Smooth muscle cell (in vitro differentiated cells): ENCODE measurements at regions not wholly inside any gene's neighbourhood (a gene's known extent, or its start where the extent isn't known, plus 50 kb on each side); places are given as distances from the start of the nearest gene placed in this dataset.

Source experiments
- DNase-seq: peaks from one replicate; lab custom pipeline; 2025; ENCODE audit not compliant: unreplicated experiment; lab: John Stamatoyannopoulos, UW
- H2AFZ ChIP-seq: fragments of 200-600 bp; sonication (generic); 2 replicates; pipeline ENCODE4 v1.6.0; 2016; ENCODE audit warnings: antibody characterized with exemption, low read depth, mild to moderate bottlenecking
- H3F3A ChIP-seq: fragments of 200-600 bp; sonication (generic); 2 replicates; pipeline ENCODE4 v1.6.0; 2017; ENCODE audit warnings: antibody characterized with exemption, low read depth
- H3K27ac ChIP-seq: fragments of 200-600 bp; sonication (generic); 2 replicates; pipeline ENCODE4 v1.5.1; 2016; ENCODE audit warnings: low read depth, mild to moderate bottlenecking
- H3K27me3 ChIP-seq: fragments of 200-600 bp; sonication (generic); 2 replicates; pipeline ENCODE4 v1.6.1; 2016; ENCODE audit warnings: low read depth, mild to moderate bottlenecking
- H3K36me3 ChIP-seq: fragments of 200-600 bp; sonication (generic); 2 replicates; pipeline ENCODE4 v1.5.1; 2016; ENCODE audit warnings: low read depth
- H3K4me1 ChIP-seq: fragments of 200-600 bp; sonication (generic); 2 replicates; pipeline ENCODE4 v1.5.1; 2016; ENCODE audit warnings: low read depth
- H3K4me2 ChIP-seq: fragments of 200-600 bp; sonication (generic); 2 replicates; pipeline ENCODE4 v1.6.0; 2016; ENCODE audit warnings: mild to moderate bottlenecking
- H3K4me3 ChIP-seq: fragments of 200-600 bp; sonication (generic); 2 replicates; pipeline ENCODE4 v1.5.1; 2016; ENCODE audit warnings: mild to moderate bottlenecking
- H3K79me2 ChIP-seq: fragments of 200-600 bp; sonication (generic); 2 replicates; pipeline ENCODE4 v1.6.0; 2016; ENCODE audit warnings: low read depth, mild to moderate bottlenecking
- H3K9ac ChIP-seq: fragments of 200-600 bp; sonication (generic); 2 replicates; pipeline ENCODE4 v1.6.0; 2016; ENCODE audit warnings: low read depth
- H3K9me3 ChIP-seq: fragments of 200-600 bp; sonication (generic); replicated peaks from 2 replicates; pipeline ENCODE4 v1.5.1; 2016; ENCODE audit warnings: low read depth
- H4K20me1 ChIP-seq: fragments of 200-600 bp; sonication (generic); 2 replicates; pipeline ENCODE4 v1.6.0; 2016; ENCODE audit warnings: low read depth
- whole genome bisulfite sequencing: methylation state at CpG from one replicate; pipeline ENCODE4 v1.1.7; 2016; ENCODE audit warnings: low lambda C conversion rate; 5-methylcytosine and 5-hydroxymethylcytosine counted together
- TF ChIP-seq, protein P1 (sequence below): fragments of 200-600 bp; sonication (generic); IDR thresholded peaks from 2 replicates; pipeline ENCODE4 v1.5.1; 2017; ENCODE audit warnings: borderline replicate concordance, mild to moderate bottlenecking, antibody characterized with exemption; ENCODE audit not compliant: insufficient read depth, poor library complexity, severe bottlenecking

DNA sequence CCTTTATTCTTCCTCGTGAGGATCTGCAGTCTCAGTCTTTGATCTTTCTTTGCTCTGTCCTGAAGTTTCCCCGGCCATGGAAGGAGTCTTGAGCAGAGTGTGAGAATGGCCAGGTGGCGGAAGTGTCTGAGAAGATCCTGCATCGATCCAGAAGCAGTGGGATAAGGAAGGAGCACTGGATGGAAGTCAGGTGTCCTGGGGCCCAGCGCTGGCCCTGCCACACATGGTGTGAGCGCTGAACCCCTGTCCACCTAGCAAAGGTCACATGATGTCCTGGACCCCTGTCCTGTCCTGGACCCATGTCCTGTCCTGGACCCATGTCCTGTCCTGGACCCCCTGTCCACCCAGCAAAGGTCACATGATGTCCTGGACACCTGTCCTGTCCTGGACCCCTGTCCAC lies 111.8 kb upstream of the MED13L start:
- H3K36me3 ChIP-seq, result no peaks in the 10 kb centered on the region
- H3K4me1 ChIP-seq, result peaks cover 4% of the 10 kb centered on the region
- H3K27me3 ChIP-seq, result no peaks in the 10 kb centered on the region
- H3K9ac ChIP-seq, result no peak overlapping the region
- 93% methylated on average over 6 of the region's 6 CpGs for WGBS
- H3F3A ChIP-seq, result peaks cover 28% of the 10 kb centered on the region
- no peak overlapping the region for H3K4me3 ChIP-seq
- peak overlapping the region; percentile 56 for H3K4me2 ChIP-seq
- no peaks in the 10 kb centered on the region for H3K9me3 ChIP-seq
- H3K27ac ChIP-seq, result peak overlapping the region; percentile 78
- no peaks in the 10 kb centered on the region for H3K79me2 ChIP-seq
- H4K20me1 ChIP-seq, result no peaks in the 10 kb centered on the region
- TF ChIP-seq, protein P1, sequence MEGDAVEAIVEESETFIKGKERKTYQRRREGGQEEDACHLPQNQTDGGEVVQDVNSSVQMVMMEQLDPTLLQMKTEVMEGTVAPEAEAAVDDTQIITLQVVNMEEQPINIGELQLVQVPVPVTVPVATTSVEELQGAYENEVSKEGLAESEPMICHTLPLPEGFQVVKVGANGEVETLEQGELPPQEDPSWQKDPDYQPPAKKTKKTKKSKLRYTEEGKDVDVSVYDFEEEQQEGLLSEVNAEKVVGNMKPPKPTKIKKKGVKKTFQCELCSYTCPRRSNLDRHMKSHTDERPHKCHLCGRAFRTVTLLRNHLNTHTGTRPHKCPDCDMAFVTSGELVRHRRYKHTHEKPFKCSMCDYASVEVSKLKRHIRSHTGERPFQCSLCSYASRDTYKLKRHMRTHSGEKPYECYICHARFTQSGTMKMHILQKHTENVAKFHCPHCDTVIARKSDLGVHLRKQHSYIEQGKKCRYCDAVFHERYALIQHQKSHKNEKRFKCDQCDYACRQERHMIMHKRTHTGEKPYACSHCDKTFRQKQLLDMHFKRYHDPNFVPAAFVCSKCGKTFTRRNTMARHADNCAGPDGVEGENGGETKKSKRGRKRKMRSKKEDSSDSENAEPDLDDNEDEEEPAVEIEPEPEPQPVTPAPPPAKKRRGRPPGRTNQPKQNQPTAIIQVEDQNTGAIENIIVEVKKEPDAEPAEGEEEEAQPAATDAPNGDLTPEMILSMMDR, result no peak
- H2AFZ ChIP-seq, result no peak overlapping the region
- no peak for DNase-seq

DNA sequence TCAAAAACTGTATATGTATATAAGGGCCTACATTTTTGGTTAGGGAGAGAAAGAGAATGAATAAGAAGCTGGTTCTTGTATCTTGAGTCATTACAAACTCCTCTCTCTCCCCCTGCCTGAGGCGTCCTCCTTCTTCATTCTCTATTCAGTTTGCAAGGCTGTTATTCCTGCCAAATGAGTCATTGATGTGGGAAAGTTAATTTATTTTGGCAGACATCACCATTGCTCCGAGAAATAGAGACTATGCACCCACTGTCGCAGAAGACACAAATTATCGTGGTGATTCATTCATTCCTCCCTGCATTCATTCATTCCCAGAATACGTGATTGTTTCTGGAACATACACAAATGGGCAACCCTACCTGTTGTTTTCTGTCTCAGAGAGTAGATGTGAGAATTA lies 112.5 kb upstream of the MED13L start:
- no peak overlapping the region for H3K9ac ChIP-seq
- no peaks in the 10 kb centered on the region for H3K27me3 ChIP-seq
- peaks cover 4% of the 10 kb centered on the region for H3K4me1 ChIP-seq
- H3K79me2 ChIP-seq, result no peaks in the 10 kb centered on the region
- no peaks in the 10 kb centered on the region for H3K9me3 ChIP-seq
- no peak overlapping the region for H2AFZ ChIP-seq
- H3F3A ChIP-seq, result peaks cover 28% of the 10 kb centered on the region
- peak overlapping the region; percentile 78 for H3K27ac ChIP-seq
- H3K4me2 ChIP-seq, result peak overlapping the region; percentile 56
- TF ChIP-seq, protein P1, result no peak
- DNase-seq, result no peak
- H3K36me3 ChIP-seq, result no peaks in the 10 kb centered on the region
- no peaks in the 10 kb centered on the region for H4K20me1 ChIP-seq
- no peak overlapping the region for H3K4me3 ChIP-seq
- WGBS, result 17% methylated on average over 5 of the region's 5 CpGs

DNA sequence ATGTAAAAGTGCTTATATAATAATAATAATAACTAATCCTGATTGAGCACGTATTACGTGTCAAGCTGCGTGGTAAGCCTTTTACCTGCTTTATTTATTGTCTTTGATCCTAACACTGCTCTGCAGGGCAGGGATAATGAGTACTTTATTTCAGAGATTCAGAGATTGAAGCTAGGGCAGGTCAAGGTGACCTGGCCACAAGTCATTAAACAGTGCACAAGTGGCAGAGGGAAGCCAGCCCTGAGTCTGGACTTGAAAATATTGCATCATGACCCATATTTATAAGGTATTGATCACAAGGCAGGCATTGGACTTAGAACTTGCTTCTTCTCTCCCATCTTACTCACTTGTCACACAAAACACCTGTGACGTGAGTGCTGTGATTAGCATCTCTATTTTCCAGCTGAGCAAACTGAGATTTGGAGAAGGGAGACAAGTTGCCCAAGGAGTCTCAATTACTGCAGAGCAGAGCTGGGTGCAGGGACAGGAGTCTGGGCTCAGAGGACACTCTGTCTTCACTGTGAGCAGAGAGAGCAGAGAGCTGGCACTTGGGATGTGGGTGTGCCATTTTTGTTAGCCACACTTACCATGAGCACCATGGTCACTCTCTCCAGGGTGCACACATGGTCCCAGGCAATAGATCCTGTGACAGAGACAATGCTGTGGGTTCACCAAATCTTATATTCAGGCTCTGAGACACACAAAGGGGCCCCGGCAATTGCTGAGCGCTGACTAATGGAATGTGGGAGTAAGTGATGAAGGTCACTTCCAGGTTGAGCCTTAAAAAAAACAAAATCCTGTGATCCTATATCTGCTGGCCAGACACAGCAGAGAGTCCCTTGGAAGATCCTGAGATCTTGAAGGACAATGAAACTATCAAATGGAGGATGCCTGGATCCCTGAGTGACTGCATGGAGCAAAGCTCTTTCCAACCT lies 113.2 kb upstream of the MED13L start:
- no peak for DNase-seq
- Histone ChIP-seq H3K4me1 (peaks cover 4% of the 10 kb centered on the region), H3K4me3 (no peak overlapping the region), H3K27me3 (no peaks in the 10 kb centered on the region), H3K9me3 (no peaks in the 10 kb centered on the region), H3F3A (peaks cover 28% of the 10 kb centered on the region), H2AFZ (no peak overlapping the region), H3K27ac (peak overlapping the region; percentile 79), H4K20me1 (no peaks in the 10 kb centered on the region), H3K79me2 (no peaks in the 10 kb centered on the region), H3K36me3 (no peaks in the 10 kb centered on the region), H3K9ac (no peak overlapping the region), H3K4me2 (peak overlapping the region; percentile 56)
- WGBS, result 84% methylated on average over 6 of the region's 6 CpGs
- TF ChIP-seq, protein P1, result no peak

GRCh38 chr12:116391501-116391900 lies 114.0 kb upstream of the MED13L start:
- Histone ChIP-seq H3K36me3 (no peaks in the 10 kb centered on the region), H3K4me1 (peaks cover 4% of the 10 kb centered on the region), H3K27me3 (no peaks in the 10 kb centered on the region), H4K20me1 (no peaks in the 10 kb centered on the region), H3K27ac (peak overlapping the region; percentile 79), H3K79me2 (no peaks in the 10 kb centered on the region), H2AFZ (peak overlapping the region; percentile 55), H3F3A (peaks cover 30% of the 10 kb centered on the region), H3K4me3 (no peak overlapping the region), H3K9me3 (no peaks in the 10 kb centered on the region), H3K4me2 (peak overlapping the region; percentile 68), H3K9ac (no peak overlapping the region)
- TF ChIP-seq, protein P1, result no peak
- no peak for DNase-seq
- whole genome bisulfite sequencing, result 50% methylated on average over 3 of the region's 3 CpGs
